ENCODE measurements at regions not wholly inside any gene's neighbourhood (a gene's known extent, or its start where the extent isn't known, plus 50 kb on each side); places are given as distances from the start of the nearest gene placed in this dataset.

GRCh38 chr13:95352486-95352885 lies 51.2 kb upstream of the ABCC4 start:
- ChIA-PET CTCF (interaction anchor here (1.1 to 2.0 kb wide), 3 partner anchors 9 to 56 kb away, joined by 5 to 7 read pairs (median 5); no protein-coding TSS in a partner anchor), POLR2A (no interaction called here)
- H3K9me3 ChIP-seq (ENCODE audit: control extremely low read depth in 1 of 5, control insufficient read depth in 4 of 5, insufficient read depth in 2 of 5, low read depth in 1 of 5, low read length in 4 of 5): peaks cover 0 to 7% (median 0%) of the 10 kb centered on the region in 5 experiments
- WGBS (ENCODE audit: insufficient coverage): no CpG with 5 or more reads among the region's 1 CpG
- H3K27ac ChIP-seq (ENCODE audit: insufficient read depth in 1 of 2, low read depth in 1 of 2, low read length in 2 of 2, poor library complexity in 1 of 2, severe bottlenecking in 2 of 2): no peak overlapping the region
- no peaks in the 10 kb centered on the region for H3K36me3 ChIP-seq (ENCODE audit: control insufficient read depth in 4 of 4, insufficient read depth in 4 of 4, low read length in 3 of 4)
- H3K4me1 ChIP-seq (ENCODE audit: control extremely low read depth in 1 of 4, control insufficient read depth in 4 of 4, insufficient read depth in 4 of 4, low read length in 3 of 4): no peaks in the 10 kb centered on the region
- no peaks in the 10 kb centered on the region for H3K27me3 ChIP-seq (replicated peaks in 2 of 5; ENCODE audit: control insufficient read depth in 4 of 5, insufficient read depth in 5 of 5, low read length in 4 of 5)
- no peak for DNase-seq
- no peak overlapping the region for H3K4me3 ChIP-seq (ENCODE audit: control insufficient read depth in 1 of 7, extremely low read depth in 1 of 7, insufficient read depth in 4 of 7, low read depth in 2 of 7, low read length in 6 of 7)

- Histone ChIP-seq H3K4me1 (ENCODE audit: control extremely low read depth in 1 of 4, control insufficient read depth in 4 of 4, insufficient read depth in 4 of 4, low read length in 3 of 4) (no peaks in the 10 kb centered on the region), H3K9me3 (ENCODE audit: control extremely low read depth in 1 of 5, control insufficient read depth in 4 of 5, insufficient read depth in 2 of 5, low read depth in 1 of 5, low read length in 4 of 5) (peaks cover 0 to 7% (median 0%) of the 10 kb centered on the region in 5 experiments), H3K27ac (ENCODE audit: insufficient read depth in 1 of 2, low read depth in 1 of 2, low read length in 2 of 2, poor library complexity in 1 of 2, severe bottlenecking in 2 of 2) (no peak overlapping the region), H3K27me3 (replicated peaks in 2 of 5; ENCODE audit: control insufficient read depth in 4 of 5, insufficient read depth in 5 of 5, low read length in 4 of 5) (no peaks in the 10 kb centered on the region), H3K4me3 (ENCODE audit: control insufficient read depth in 1 of 7, extremely low read depth in 1 of 7, insufficient read depth in 4 of 7, low read depth in 2 of 7, low read length in 6 of 7) (no peak overlapping the region), H3K36me3 (ENCODE audit: control insufficient read depth in 4 of 4, insufficient read depth in 4 of 4, low read length in 3 of 4) (no peaks in the 10 kb centered on the region)
- POLR2A ChIA-PET: no interaction called here
- DNase-seq: no peak
- WGBS (ENCODE audit: insufficient coverage): 66% methylated on average over 2 of the region's 2 CpGs
- CTCF ChIA-PET: interaction anchor here (1.7 to 2.1 kb wide), 5 partner anchors 11 to 58 kb away, joined by 5 to 8 read pairs (median 7); no protein-coding TSS in a partner anchor
Measured at GRCh38 chr13:95354156-95354555, 52.9 kb upstream of the ABCC4 start.

GRCh38 chr13:95354680-95355487 lies 53.6 kb upstream of the ABCC4 start:
- H3K36me3 ChIP-seq (ENCODE audit: control insufficient read depth in 4 of 4, insufficient read depth in 4 of 4, low read length in 3 of 4): no peaks in the 10 kb centered on the region
- WGBS (ENCODE audit: insufficient coverage): 92% methylated on average over 4 of the region's 4 CpGs
- no peaks in the 10 kb centered on the region for H3K4me1 ChIP-seq (ENCODE audit: control extremely low read depth in 1 of 4, control insufficient read depth in 4 of 4, insufficient read depth in 4 of 4, low read length in 3 of 4)
- H3K27ac ChIP-seq (ENCODE audit: insufficient read depth in 1 of 2, low read depth in 1 of 2, low read length in 2 of 2, poor library complexity in 1 of 2, severe bottlenecking in 2 of 2): no peak overlapping the region
- ChIA-PET POLR2A (no interaction called here), CTCF (interaction anchor here (0.6 to 2.1 kb wide), 4 partner anchors 26 to 95 kb away, joined by 4 to 8 read pairs (median 6); no protein-coding TSS in a partner anchor)
- H3K9me3 ChIP-seq (ENCODE audit: control extremely low read depth in 1 of 5, control insufficient read depth in 4 of 5, insufficient read depth in 2 of 5, low read depth in 1 of 5, low read length in 4 of 5): peaks cover 0 to 7% (median 0%) of the 10 kb centered on the region in 5 experiments
- H3K27me3 ChIP-seq (replicated peaks in 2 of 5; ENCODE audit: control insufficient read depth in 4 of 5, insufficient read depth in 5 of 5, low read length in 4 of 5): no peaks in the 10 kb centered on the region
- DNase-seq: no peak
- H3K4me3 ChIP-seq (ENCODE audit: control insufficient read depth in 1 of 7, extremely low read depth in 1 of 7, insufficient read depth in 4 of 7, low read depth in 2 of 7, low read length in 6 of 7): no peak overlapping the region

- Histone ChIP-seq H3K4me1 (ENCODE audit: control extremely low read depth in 1 of 4, control insufficient read depth in 4 of 4, insufficient read depth in 4 of 4, low read length in 3 of 4) (no peaks in the 10 kb centered on the region), H3K27ac (ENCODE audit: insufficient read depth in 1 of 2, low read depth in 1 of 2, low read length in 2 of 2, poor library complexity in 1 of 2, severe bottlenecking in 2 of 2) (no peak overlapping the region), H3K27me3 (replicated peaks in 2 of 5; ENCODE audit: control insufficient read depth in 4 of 5, insufficient read depth in 5 of 5, low read length in 4 of 5) (no peaks in the 10 kb centered on the region), H3K9me3 (ENCODE audit: control extremely low read depth in 1 of 5, control insufficient read depth in 4 of 5, insufficient read depth in 2 of 5, low read depth in 1 of 5, low read length in 4 of 5) (peaks cover 0 to 7% (median 0%) of the 10 kb centered on the region in 5 experiments), H3K36me3 (ENCODE audit: control insufficient read depth in 4 of 4, insufficient read depth in 4 of 4, low read length in 3 of 4) (no peaks in the 10 kb centered on the region), H3K4me3 (ENCODE audit: control insufficient read depth in 1 of 7, extremely low read depth in 1 of 7, insufficient read depth in 4 of 7, low read depth in 2 of 7, low read length in 6 of 7) (no peak overlapping the region)
- 100% methylated on average over 1 of the region's 6 CpGs for WGBS (ENCODE audit: insufficient coverage)
- CTCF ChIA-PET: no interaction called here
- POLR2A ChIA-PET: no interaction called here
- no peak for DNase-seq
Measured at GRCh38 chr13:95355494-95355893, 54.2 kb upstream of the ABCC4 start.

DNA sequence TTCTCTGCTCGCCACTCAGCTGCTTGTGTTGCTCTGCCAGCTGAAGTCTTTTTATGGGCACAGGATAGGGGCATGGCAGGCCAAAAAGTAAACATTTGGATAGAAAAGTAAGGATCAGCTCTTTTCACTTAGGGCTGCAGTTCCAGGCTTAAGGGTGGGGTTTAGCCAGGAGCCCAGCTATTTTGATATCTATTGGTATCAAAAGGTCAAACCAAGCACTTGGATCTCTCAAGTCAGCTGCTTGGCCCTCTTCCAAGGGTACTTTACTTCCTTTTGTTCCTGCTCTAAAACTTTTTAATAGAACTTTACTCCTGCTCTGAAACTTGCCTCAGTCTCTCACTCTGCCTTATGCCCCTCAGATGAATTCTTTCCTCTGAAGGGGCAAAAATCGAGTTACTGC lies 55.7 kb upstream of the ABCC4 start:
- WGBS (ENCODE audit: insufficient coverage): 95% methylated on average over 2 of the region's 2 CpGs
- Histone ChIP-seq H3K4me3 (ENCODE audit: control insufficient read depth in 1 of 7, extremely low read depth in 1 of 7, insufficient read depth in 4 of 7, low read depth in 2 of 7, low read length in 6 of 7) (no peak overlapping the region), H3K27ac (ENCODE audit: insufficient read depth in 1 of 2, low read depth in 1 of 2, low read length in 2 of 2, poor library complexity in 1 of 2, severe bottlenecking in 2 of 2) (no peak overlapping the region), H3K4me1 (ENCODE audit: control extremely low read depth in 1 of 4, control insufficient read depth in 4 of 4, insufficient read depth in 4 of 4, low read length in 3 of 4) (peaks cover 0 to 4% (median 0%) of the 10 kb centered on the region in 4 experiments), H3K36me3 (ENCODE audit: control insufficient read depth in 4 of 4, insufficient read depth in 4 of 4, low read length in 3 of 4) (no peaks in the 10 kb centered on the region), H3K27me3 (replicated peaks in 2 of 5; ENCODE audit: control insufficient read depth in 4 of 5, insufficient read depth in 5 of 5, low read length in 4 of 5) (no peaks in the 10 kb centered on the region), H3K9me3 (ENCODE audit: control extremely low read depth in 1 of 5, control insufficient read depth in 4 of 5, insufficient read depth in 2 of 5, low read depth in 1 of 5, low read length in 4 of 5) (peaks cover 0 to 7% (median 0%) of the 10 kb centered on the region in 5 experiments)
- no peak for DNase-seq
- CTCF ChIA-PET: interaction anchor here (1.0 to 1.4 kb wide), 2 partner anchors 27 to 61 kb away, joined by 3 to 4 read pairs; no protein-coding TSS in a partner anchor
- POLR2A ChIA-PET: no interaction called here

GRCh38 chr13:95357875-95358274 lies 56.6 kb upstream of the ABCC4 start:
- Histone ChIP-seq H3K27ac (ENCODE audit: insufficient read depth in 1 of 2, low read depth in 1 of 2, low read length in 2 of 2, poor library complexity in 1 of 2, severe bottlenecking in 2 of 2) (no peak overlapping the region), H3K9me3 (ENCODE audit: control extremely low read depth in 1 of 5, control insufficient read depth in 4 of 5, insufficient read depth in 2 of 5, low read depth in 1 of 5, low read length in 4 of 5) (peaks cover 0 to 7% (median 0%) of the 10 kb centered on the region in 5 experiments), H3K4me3 (ENCODE audit: control insufficient read depth in 1 of 7, extremely low read depth in 1 of 7, insufficient read depth in 4 of 7, low read depth in 2 of 7, low read length in 6 of 7) (no peak overlapping the region), H3K27me3 (replicated peaks in 2 of 5; ENCODE audit: control insufficient read depth in 4 of 5, insufficient read depth in 5 of 5, low read length in 4 of 5) (no peaks in the 10 kb centered on the region), H3K4me1 (ENCODE audit: control extremely low read depth in 1 of 4, control insufficient read depth in 4 of 4, insufficient read depth in 4 of 4, low read length in 3 of 4) (peaks cover 0 to 4% (median 0%) of the 10 kb centered on the region in 4 experiments), H3K36me3 (ENCODE audit: control insufficient read depth in 4 of 4, insufficient read depth in 4 of 4, low read length in 3 of 4) (no peaks in the 10 kb centered on the region)
- ChIA-PET POLR2A (no interaction called here), CTCF (interaction anchor here (1.5 kb wide), 1 partner anchor 54 kb away, joined by 3 read pairs; no protein-coding TSS in a partner anchor)
- WGBS (ENCODE audit: insufficient coverage): no CpG with 5 or more reads among the region's 4 CpGs
- DNase-seq: no peak

- Histone ChIP-seq H3K27ac (ENCODE audit: insufficient read depth in 1 of 2, low read depth in 1 of 2, low read length in 2 of 2, poor library complexity in 1 of 2, severe bottlenecking in 2 of 2) (no peak overlapping the region), H3K4me1 (ENCODE audit: control extremely low read depth in 1 of 4, control insufficient read depth in 4 of 4, insufficient read depth in 4 of 4, low read length in 3 of 4) (peaks cover 0 to 4% (median 0%) of the 10 kb centered on the region in 4 experiments), H3K4me3 (ENCODE audit: control insufficient read depth in 1 of 7, extremely low read depth in 1 of 7, insufficient read depth in 4 of 7, low read depth in 2 of 7, low read length in 6 of 7) (no peak overlapping the region), H3K9me3 (ENCODE audit: control extremely low read depth in 1 of 5, control insufficient read depth in 4 of 5, insufficient read depth in 2 of 5, low read depth in 1 of 5, low read length in 4 of 5) (peaks cover 0 to 11% (median 0%) of the 10 kb centered on the region in 5 experiments), H3K36me3 (ENCODE audit: control insufficient read depth in 4 of 4, insufficient read depth in 4 of 4, low read length in 3 of 4) (no peaks in the 10 kb centered on the region), H3K27me3 (replicated peaks in 2 of 5; ENCODE audit: control insufficient read depth in 4 of 5, insufficient read depth in 5 of 5, low read length in 4 of 5) (no peaks in the 10 kb centered on the region)
- CTCF ChIA-PET: interaction anchor here (1.0 to 1.8 kb wide), 3 partner anchors 44 to 63 kb away, joined by 3 to 6 read pairs (median 5); no protein-coding TSS in a partner anchor
- no peak for DNase-seq
- POLR2A ChIA-PET: no interaction called here
- 100% methylated on average over 1 of the region's 3 CpGs for WGBS (ENCODE audit: insufficient coverage)
Measured at GRCh38 chr13:95360052-95360451, 58.8 kb upstream of the ABCC4 start.

All from common myeloid progenitor, CD34-positive (primary cell).